ENCODE measurements at regions not wholly inside any gene's neighbourhood (a gene's known extent, or its start where the extent isn't known, plus 50 kb on each side); places are given as distances from the start of the nearest gene placed in this dataset.

- no peaks in the 10 kb centered on the region for H3K27me3 ChIP-seq (ENCODE audit: control insufficient read depth, insufficient read depth, low read length)
- H3K4me3 ChIP-seq (ENCODE audit: low read length in 3 of 3) = no peak overlapping the region
- H3K36me3 ChIP-seq (ENCODE audit: control insufficient read depth in 2 of 3, insufficient read depth in 3 of 3, low read length in 3 of 3) = no peaks in the 10 kb centered on the region
- intact Hi-C loops (cut with DNase I) = loop anchor here (10.0 kb wide), 1 partner anchor 50 kb away; no protein-coding TSS in a partner anchor
- no peak for TF ChIP-seq CTCF (IDR thresholded peaks at IDR 0.05; ENCODE audit: borderline replicate concordance, extremely low read depth, insufficient read depth)
- no peak overlapping the region for H3K9ac ChIP-seq (ENCODE audit: low read length in 3 of 3)
- H3K4me1 ChIP-seq (ENCODE audit: control insufficient read depth in 2 of 3, insufficient read depth in 2 of 3, low read depth in 1 of 3, low read length in 3 of 3) = no peaks in the 10 kb centered on the region
- DNase-seq (no peak), FAIRE-seq (no peak)
- H3K27ac ChIP-seq (ENCODE audit: low read depth in 2 of 2, low read length in 2 of 2) = no peak overlapping the region
- no peaks in the 10 kb centered on the region for H3K9me3 ChIP-seq (ENCODE audit: control insufficient read depth in 2 of 3, insufficient read depth in 1 of 3, low read length in 3 of 3)
These were observed 62.9 kb upstream of the CAMK2D start for GRCh38 chr4:113824396-113824795.

- no peaks in the 10 kb centered on the region for H3K9me3 ChIP-seq (ENCODE audit: control insufficient read depth in 2 of 3, insufficient read depth in 1 of 3, low read length in 3 of 3)
- no peaks in the 10 kb centered on the region for H3K36me3 ChIP-seq (ENCODE audit: control insufficient read depth in 2 of 3, insufficient read depth in 3 of 3, low read length in 3 of 3)
- no peaks in the 10 kb centered on the region for H3K4me1 ChIP-seq (ENCODE audit: control insufficient read depth in 2 of 3, insufficient read depth in 2 of 3, low read depth in 1 of 3, low read length in 3 of 3)
- intact Hi-C loops (cut with DNase I) = loop anchor here (10.0 kb wide), 1 partner anchor 52 kb away; no protein-coding TSS in a partner anchor
- no peaks in the 10 kb centered on the region for H3K27me3 ChIP-seq (ENCODE audit: control insufficient read depth, insufficient read depth, low read length)
- TF ChIP-seq CTCF (IDR thresholded peaks at IDR 0.05; ENCODE audit: borderline replicate concordance, extremely low read depth, insufficient read depth) = no peak
- no peak overlapping the region for H3K27ac ChIP-seq (ENCODE audit: low read depth in 2 of 2, low read length in 2 of 2)
- H3K4me3 ChIP-seq (ENCODE audit: low read length in 3 of 3) = no peak overlapping the region
- peak; percentile 11 for FAIRE-seq
- DNase-seq = no peak
- no peak overlapping the region for H3K9ac ChIP-seq (ENCODE audit: low read length in 3 of 3)
These were observed 61.7 kb upstream of the CAMK2D start for GRCh38 chr4:113823291-113823659.

- FAIRE-seq (no peak), DNase-seq (peak in 1 of 5 donors; percentile 43)
- Histone ChIP-seq H3K9ac (ENCODE audit: low read length in 3 of 3) (no peak overlapping the region), H3K27me3 (ENCODE audit: control insufficient read depth, insufficient read depth, low read length) (no peaks in the 10 kb centered on the region), H3K27ac (ENCODE audit: low read depth in 2 of 2, low read length in 2 of 2) (no peak overlapping the region), H3K36me3 (ENCODE audit: control insufficient read depth in 2 of 3, insufficient read depth in 3 of 3, low read length in 3 of 3) (no peaks in the 10 kb centered on the region), H3K4me1 (ENCODE audit: control insufficient read depth in 2 of 3, insufficient read depth in 2 of 3, low read depth in 1 of 3, low read length in 3 of 3) (no peaks in the 10 kb centered on the region), H3K4me3 (ENCODE audit: low read length in 3 of 3) (no peak overlapping the region), H3K9me3 (ENCODE audit: control insufficient read depth in 2 of 3, insufficient read depth in 1 of 3, low read length in 3 of 3) (no peaks in the 10 kb centered on the region)
- intact Hi-C loops (cut with DNase I) = loop anchor here (10.0 kb wide), 1 partner anchor 52 kb away; no protein-coding TSS in a partner anchor
- no peak for TF ChIP-seq CTCF (IDR thresholded peaks at IDR 0.05; ENCODE audit: borderline replicate concordance, extremely low read depth, insufficient read depth)
These were observed 61.2 kb upstream of the CAMK2D start for GRCh38 chr4:113822555-113823290.

All from kidney (tissue), 13 donors.